ENCODE measurements at regions not wholly inside any gene's neighbourhood (a gene's known extent, or its start where the extent isn't known, plus 50 kb on each side); places are given as distances from the start of the nearest gene placed in this dataset.
A peak's percentile ranks its signal among the peaks of the same experiment; 100 is the strongest.
"Not testable (repeated sequence)": the region's sequence is repeated elsewhere in the genome, so short reads cannot be mapped to it uniquely, and the experiment has no call there.

GRCh38 chr12:33226671-33227070, 212.9 kb downstream of the SYT10 start:
- no peak for TF ChIP-seq CTCF (conservative IDR thresholded peaks at IDR 0.05; ENCODE audit: low read depth)
- H3K27ac ChIP-seq: no peak overlapping the region
- DNase-seq (ENCODE audit: low spot score): no peak
- POLR2A ChIA-PET (ENCODE audit: low non-redundant PET): no interaction called here
- CTCF ChIA-PET: no interaction called here

- no peak for TF ChIP-seq CTCF (conservative IDR thresholded peaks at IDR 0.05; ENCODE audit: low read depth)
- peak; percentile 40 for DNase-seq (ENCODE audit: low spot score)
- POLR2A ChIA-PET (ENCODE audit: low non-redundant PET): no interaction called here
- CTCF ChIA-PET: no interaction called here
- no peak overlapping the region for H3K27ac ChIP-seq
Measured at GRCh38 chr12:33223956-33224355, 215.7 kb downstream of the SYT10 start.

GRCh38 chr12:33222357-33222756, 217.3 kb downstream of the SYT10 start:
- DNase-seq (ENCODE audit: low spot score): no peak
- TF ChIP-seq CTCF (conservative IDR thresholded peaks at IDR 0.05; ENCODE audit: low read depth): no peak
- ChIA-PET CTCF (interaction anchor here (0.7 kb wide), 1 partner anchor 67 kb away, joined by 3 read pairs; no protein-coding TSS in a partner anchor), POLR2A (ENCODE audit: low non-redundant PET) (no interaction called here)
- H3K27ac ChIP-seq: no peak overlapping the region

- POLR2A ChIA-PET (ENCODE audit: low non-redundant PET): no interaction called here
- no peak for TF ChIP-seq CTCF (conservative IDR thresholded peaks at IDR 0.05; ENCODE audit: low read depth)
- CTCF ChIA-PET: no interaction called here
- no peak overlapping the region for H3K27ac ChIP-seq
- DNase-seq (ENCODE audit: low spot score): no peak
Measured at GRCh38 chr12:33205981-33206380, 233.6 kb downstream of the SYT10 start.

- H3K27ac ChIP-seq; POLR2A ChIA-PET (ENCODE audit: low non-redundant PET); CTCF ChIA-PET; DNase-seq (ENCODE audit: low spot score): not testable (repeated sequence)
Measured at GRCh38 chr12:33194389-33194788, 245.2 kb downstream of the SYT10 start.

- no peak for TF ChIP-seq CTCF (conservative IDR thresholded peaks at IDR 0.05; ENCODE audit: low read depth)
- ChIA-PET CTCF (no interaction called here), POLR2A (ENCODE audit: low non-redundant PET) (no interaction called here)
- DNase-seq (ENCODE audit: low spot score): no peak
- no peak overlapping the region for H3K27ac ChIP-seq
Measured at GRCh38 chr12:33192226-33192625, 247.4 kb downstream of the SYT10 start.

- H3K27ac ChIP-seq: no peak overlapping the region
- CTCF ChIA-PET: no interaction called here
- POLR2A ChIA-PET (ENCODE audit: low non-redundant PET): no interaction called here
- DNase-seq (ENCODE audit: low spot score): no peak
- TF ChIP-seq CTCF (conservative IDR thresholded peaks at IDR 0.05; ENCODE audit: low read depth): no peak
Measured at GRCh38 chr12:33187409-33187808, 252.2 kb downstream of the SYT10 start.

Data from RWPE1 (cell line).